Kidney (tissue), 13 donors: ENCODE measurements at regions not wholly inside any gene's neighbourhood (a gene's known extent, or its start where the extent isn't known, plus 50 kb on each side); places are given as distances from the start of the nearest gene placed in this dataset.

Experiments used
- DNase-seq, 5 donors: peaks; one replicate each; pipeline ENCODE4 v3.0.0-alpha.2; 2013 to 2020
- FAIRE-seq: peaks from 2 replicates; lab custom pipeline; 2012; peaks lifted over from hg19 to GRCh38; lab: Jason Lieb, UNC
- H3K27ac ChIP-seq, 2 donors: one replicate each; pipeline ENCODE4 v1.7.0; 2013; ENCODE audit warnings: low read depth in 2 of 2, low read length in 2 of 2, inconsistent platforms in 1 of 2
- H3K27me3 ChIP-seq: one replicate; pipeline ENCODE4 v1.7.1; 2013; ENCODE audit warnings: low read length, inconsistent platforms; ENCODE audit not compliant: control insufficient read depth, insufficient read depth
- H3K36me3 ChIP-seq, 3 donors: one replicate each; pipeline versions ENCODE4 v1.7.0 to v1.7.1; 2013; ENCODE audit warnings: low read length in 3 of 3, control low read depth in 1 of 3, inconsistent platforms in 1 of 3; ENCODE audit not compliant: insufficient read depth in 3 of 3, control insufficient read depth in 2 of 3
- H3K4me1 ChIP-seq, 3 donors: one replicate each; pipeline versions ENCODE4 v1.7.0 to v1.7.1; 2013; ENCODE audit warnings: low read length in 3 of 3, inconsistent platforms in 1 of 3, low read depth in 1 of 3; ENCODE audit not compliant: control insufficient read depth in 2 of 3, insufficient read depth in 2 of 3
- H3K4me3 ChIP-seq, 3 donors: one replicate each; pipeline versions ENCODE4 v1.7.0 to v1.8.1; 2013; ENCODE audit warnings: low read length in 3 of 3, control low read depth in 1 of 3, inconsistent platforms in 1 of 3
- H3K9ac ChIP-seq, 3 donors: one replicate each; pipeline versions ENCODE4 v1.7.0 to v1.7.1; 2013; ENCODE audit warnings: low read length in 3 of 3, control low read depth in 1 of 3, inconsistent platforms in 1 of 3
- H3K9me3 ChIP-seq, 3 donors: one replicate each; pipeline versions ENCODE4 v1.7.0 to v1.7.1; 2013; ENCODE audit warnings: low read length in 3 of 3, control low read depth in 1 of 3, inconsistent platforms in 1 of 3; ENCODE audit not compliant: control insufficient read depth in 2 of 3, insufficient read depth in 1 of 3
- CTCF ChIP-seq: IDR thresholded peaks from 3 replicates; pipeline ENCODE4 v1.5.1; 2012; ENCODE audit warnings: mild to moderate bottlenecking, moderate library complexity, borderline replicate concordance; ENCODE audit not compliant: insufficient read depth; ENCODE audit errors: extremely low read depth
- intact Hi-C: fragments of 100-400 bp; cut with DNase I; formaldehyde crosslinking; loops from one replicate; pipeline ENCODE4 v1.11.1; 2022
- donor health status: control.
- donor health status: control.
- donor health status: control.
- donor health status: control.
- donor health status: control.
- donor health status: DM: yes; HTN: yes; CAD: no.
- donor health status: Normal renal cell carcinoma (clear cell type).

GRCh38 chr6:167699141-167699931 is 127.4 kb upstream of the AFDN start:
- H3K27ac ChIP-seq: peak overlapping the region; percentile 58 to 75
- TF ChIP-seq CTCF: no peak
- no peaks in the 10 kb centered on the region for H3K36me3 ChIP-seq
- peaks cover 0 to 5% (median 0%) of the 10 kb centered on the region in 3 donors for H3K4me1 ChIP-seq
- H3K4me3 ChIP-seq: no peak overlapping the region
- H3K9me3 ChIP-seq: no peaks in the 10 kb centered on the region
- DNase-seq (peak; percentile 37 to 93 (median 59)), FAIRE-seq (no peak)
- intact Hi-C loops: no loop called here
- no peaks in the 10 kb centered on the region for H3K27me3 ChIP-seq
- peak overlapping the region in 1 of 3 donors; percentile 5 for H3K9ac ChIP-seq

- no peak for FAIRE-seq
- no peak overlapping the region for H3K9ac ChIP-seq
- DNase-seq: peak in 1 of 5 donors; percentile 8
- no peaks in the 10 kb centered on the region for H3K36me3 ChIP-seq
- intact Hi-C loops: no loop called here
- peaks cover 0 to 5% (median 0%) of the 10 kb centered on the region in 3 donors for H3K4me1 ChIP-seq
- H3K27ac ChIP-seq: peak overlapping the region; percentile 58 to 75
- H3K4me3 ChIP-seq: no peak overlapping the region
- H3K27me3 ChIP-seq: no peaks in the 10 kb centered on the region
- no peaks in the 10 kb centered on the region for H3K9me3 ChIP-seq
- no peak for TF ChIP-seq CTCF
These were observed 126.5 kb upstream of the AFDN start for GRCh38 chr6:167700199-167700598.

- Histone ChIP-seq H3K27me3 (no peaks in the 10 kb centered on the region), H3K4me1 (peaks cover 0 to 5% (median 0%) of the 10 kb centered on the region in 3 donors), H3K9me3 (no peaks in the 10 kb centered on the region), H3K27ac (no peak overlapping the region), H3K36me3 (no peaks in the 10 kb centered on the region), H3K4me3 (no peak overlapping the region), H3K9ac (no peak overlapping the region)
- no peak for DNase-seq
- TF ChIP-seq CTCF: no peak
- intact Hi-C loops: no loop called here
- FAIRE-seq: no peak
These were observed 125.7 kb upstream of the AFDN start for GRCh38 chr6:167701010-167701409.
